ENCODE measurements at regions not wholly inside any gene's neighbourhood (a gene's known extent, or its start where the extent isn't known, plus 50 kb on each side); places are given as distances from the start of the nearest gene placed in this dataset.

GRCh38 chr7:46714904-46715303 lies 793.8 kb upstream of the IGFBP3 start:
- Histone ChIP-seq H3K36me3 (ENCODE audit: control insufficient read depth, insufficient read depth, low read length) (no peaks in the 10 kb centered on the region), H3K27me3 (ENCODE audit: control insufficient read depth, insufficient read depth, low read length) (no peaks in the 10 kb centered on the region), H3K4me3 (ENCODE audit: low read depth, low read length) (no peak overlapping the region)
- DNase-seq (ENCODE audit: low read depth) = no peak
- ChIA-PET POLR2A (interaction anchor here (0.6 kb wide), 1 partner anchor 771 kb away, joined by 4 read pairs; no protein-coding TSS in a partner anchor), CTCF (interaction anchor here (0.5 to 1.6 kb wide), 5 partner anchors 9 to 362 kb away, joined by 3 to 4 read pairs (median 3); no protein-coding TSS in a partner anchor)
- no peak for TF ChIP-seq CTCF (IDR thresholded peaks at IDR 0.05; ENCODE audit: insufficient read depth, low read depth, low read length)

- Histone ChIP-seq H3K36me3 (ENCODE audit: control insufficient read depth, insufficient read depth, low read length) (no peaks in the 10 kb centered on the region), H3K27me3 (ENCODE audit: control insufficient read depth, insufficient read depth, low read length) (no peaks in the 10 kb centered on the region), H3K4me3 (ENCODE audit: low read depth, low read length) (no peak overlapping the region)
- DNase-seq (ENCODE audit: low read depth) = no peak
- POLR2A ChIA-PET = interaction anchor here (0.6 kb wide), 2 partner anchors 222 to 770 kb away, joined by 3 to 4 read pairs; no protein-coding TSS in a partner anchor
- no peak for TF ChIP-seq CTCF (IDR thresholded peaks at IDR 0.05; ENCODE audit: insufficient read depth, low read depth, low read length)
- CTCF ChIA-PET = interaction anchor here (0.7 to 1.6 kb wide), 4 partner anchors 8 to 791 kb away, joined by 3 to 4 read pairs (median 4); no protein-coding TSS in a partner anchor
Observed at GRCh38 chr7:46713868-46714596, 793.0 kb upstream of the IGFBP3 start.

- POLR2A ChIA-PET = interaction anchor here (0.7 kb wide), 1 partner anchor 379 kb away, joined by 4 read pairs; no protein-coding TSS in a partner anchor
- no peaks in the 10 kb centered on the region for H3K27me3 ChIP-seq (ENCODE audit: control insufficient read depth, insufficient read depth, low read length)
- CTCF ChIA-PET = interaction anchor here (0.9 to 1.3 kb wide), 3 partner anchors 11 to 28 kb away, joined by 3 to 5 read pairs (median 4); no protein-coding TSS in a partner anchor
- H3K4me3 ChIP-seq (ENCODE audit: low read depth, low read length) = no peak overlapping the region
- DNase-seq (ENCODE audit: low read depth) = peak; percentile 19
- no peaks in the 10 kb centered on the region for H3K36me3 ChIP-seq (ENCODE audit: control insufficient read depth, insufficient read depth, low read length)
- no peak for TF ChIP-seq CTCF (IDR thresholded peaks at IDR 0.05; ENCODE audit: insufficient read depth, low read depth, low read length)
Observed at GRCh38 chr7:46710927-46711326, 789.9 kb upstream of the IGFBP3 start.

- TF ChIP-seq CTCF (IDR thresholded peaks at IDR 0.05; ENCODE audit: insufficient read depth, low read depth, low read length) = no peak
- CTCF ChIA-PET = no interaction called here
- POLR2A ChIA-PET = no interaction called here
- no peaks in the 10 kb centered on the region for H3K36me3 ChIP-seq (ENCODE audit: control insufficient read depth, insufficient read depth, low read length)
- no peak for DNase-seq (ENCODE audit: low read depth)
- H3K27me3 ChIP-seq (ENCODE audit: control insufficient read depth, insufficient read depth, low read length) = no peaks in the 10 kb centered on the region
- H3K4me3 ChIP-seq (ENCODE audit: low read depth, low read length) = no peak overlapping the region
Observed at GRCh38 chr7:46707973-46708372, 786.9 kb upstream of the IGFBP3 start.

GRCh38 chr7:46705386-46706255 lies 784.5 kb upstream of the IGFBP3 start:
- POLR2A ChIA-PET = interaction anchor here (0.6 to 0.7 kb wide), 3 partner anchors 395 to 473 kb away, joined by 3 read pairs; no protein-coding TSS in a partner anchor
- no peak for TF ChIP-seq CTCF (IDR thresholded peaks at IDR 0.05; ENCODE audit: insufficient read depth, low read depth, low read length)
- H3K36me3 ChIP-seq (ENCODE audit: control insufficient read depth, insufficient read depth, low read length) = no peaks in the 10 kb centered on the region
- CTCF ChIA-PET = interaction anchor here (0.8 to 1.4 kb wide), 3 partner anchors 9 to 783 kb away, joined by 3 to 4 read pairs (median 3); no protein-coding TSS in a partner anchor
- no peaks in the 10 kb centered on the region for H3K27me3 ChIP-seq (ENCODE audit: control insufficient read depth, insufficient read depth, low read length)
- peak; percentile 38 for DNase-seq (ENCODE audit: low read depth)
- no peak overlapping the region for H3K4me3 ChIP-seq (ENCODE audit: low read depth, low read length)
